Activated naive CD4-positive, alpha-beta T cell treated with anti-CD3 and anti-CD28 coated beads, Interleukin-2, amount 10 ng/mL, durations not matched to agents 7 days and 5 days (primary cell): ENCODE measurements at regions not wholly inside any gene's neighbourhood (a gene's known extent, or its start where the extent isn't known, plus 50 kb on each side); places are given as distances from the start of the nearest gene placed in this dataset.
"Not testable (repeated sequence)": the region's sequence is repeated elsewhere in the genome, so short reads cannot be mapped to it uniquely, and the experiment has no call there.

ENCODE experiments used
- CTCF ChIA-PET: fragments of 350-600 bp; sonication (Branson Sonifier 250); formaldehyde crosslinking; loops from one replicate; lab custom pipeline; 2021; ENCODE audit warnings: antibody characterized with exemption; lab: Charles Lee
- DNase-seq: peaks from one replicate; pipeline ENCODE4 v3.0.0-alpha.2; 2020
- H3K27ac Mint-ChIP-seq: one replicate; pipeline ENCODE4 v1.8.0; 2021; ENCODE audit warnings: mild to moderate bottlenecking, moderate library complexity, mixed read lengths
- H3K27me3 Mint-ChIP-seq: one replicate; pipeline ENCODE4 v1.8.0; 2021; ENCODE audit warnings: mild to moderate bottlenecking, mixed read lengths
- H3K36me3 Mint-ChIP-seq: one replicate; pipeline ENCODE4 v1.8.0; 2021; ENCODE audit warnings: mixed read lengths
- H3K4me1 Mint-ChIP-seq: one replicate; pipeline ENCODE4 v1.8.0; 2021; ENCODE audit warnings: mixed read lengths
- H3K4me3 Mint-ChIP-seq: one replicate; pipeline ENCODE4 v1.8.0; 2021; ENCODE audit warnings: mild to moderate bottlenecking, moderate library complexity, mixed read lengths
- H3K9me3 Mint-ChIP-seq: one replicate; pipeline ENCODE4 v1.8.0; 2021; ENCODE audit warnings: mixed read lengths

GRCh38 chr7:69377191-69377590 is 221.1 kb upstream of the AUTS2 start:
- Mint-ChIP-seq H3K27me3 (no peaks in the 10 kb centered on the region), H3K9me3 (peaks cover 6% of the 10 kb centered on the region), H3K4me3 (no peak overlapping the region), H3K4me1 (no peaks in the 10 kb centered on the region), H3K36me3 (no peaks in the 10 kb centered on the region), H3K27ac (no peak overlapping the region)
- DNase-seq, result no peak
- CTCF ChIA-PET, result no interaction called here

- H3K27ac Mint-ChIP-seq, result no peak overlapping the region
- no peak overlapping the region for H3K4me3 Mint-ChIP-seq
- H3K36me3 Mint-ChIP-seq, result no peaks in the 10 kb centered on the region
- no peak for DNase-seq
- H3K4me1 Mint-ChIP-seq, result no peaks in the 10 kb centered on the region
- CTCF ChIA-PET, result no interaction called here
- H3K27me3 Mint-ChIP-seq, result no peaks in the 10 kb centered on the region
- H3K9me3 Mint-ChIP-seq, result peaks cover 25% of the 10 kb centered on the region
These were observed 209.7 kb upstream of the AUTS2 start for GRCh38 chr7:69388452-69389137.

- CTCF ChIA-PET, result no interaction called here
- Mint-ChIP-seq H3K27me3 (no peaks in the 10 kb centered on the region), H3K4me3 (no peak overlapping the region), H3K9me3 (peaks cover 24% of the 10 kb centered on the region), H3K4me1 (no peaks in the 10 kb centered on the region), H3K27ac (no peak overlapping the region), H3K36me3 (no peaks in the 10 kb centered on the region)
- DNase-seq, result no peak
These were observed 209.1 kb upstream of the AUTS2 start for GRCh38 chr7:69389216-69389615.

GRCh38 chr7:69393912-69394311 is 204.4 kb upstream of the AUTS2 start:
- H3K27me3 Mint-ChIP-seq, H3K4me1 Mint-ChIP-seq, H3K4me3 Mint-ChIP-seq, CTCF ChIA-PET, H3K27ac Mint-ChIP-seq, DNase-seq, H3K36me3 Mint-ChIP-seq: not testable (repeated sequence)
- peaks cover 19% of the 10 kb centered on the region for H3K9me3 Mint-ChIP-seq

- Mint-ChIP-seq H3K4me3 (no peak overlapping the region), H3K4me1 (no peaks in the 10 kb centered on the region), H3K9me3 (peaks cover 14% of the 10 kb centered on the region), H3K27me3 (no peaks in the 10 kb centered on the region), H3K27ac (no peak overlapping the region), H3K36me3 (no peaks in the 10 kb centered on the region)
- no peak for DNase-seq
- CTCF ChIA-PET, result no interaction called here
These were observed 203.1 kb upstream of the AUTS2 start for GRCh38 chr7:69395061-69395714.

- H3K36me3 Mint-ChIP-seq, result no peaks in the 10 kb centered on the region
- CTCF ChIA-PET, result no interaction called here
- H3K4me1 Mint-ChIP-seq, result no peaks in the 10 kb centered on the region
- peaks cover 9% of the 10 kb centered on the region for H3K9me3 Mint-ChIP-seq
- H3K27me3 Mint-ChIP-seq, result no peaks in the 10 kb centered on the region
- no peak overlapping the region for H3K27ac Mint-ChIP-seq
- no peak overlapping the region for H3K4me3 Mint-ChIP-seq
- no peak for DNase-seq
These were observed 199.3 kb upstream of the AUTS2 start for GRCh38 chr7:69398986-69399385.

GRCh38 chr7:69399401-69399800 is 198.9 kb upstream of the AUTS2 start:
- Mint-ChIP-seq H3K27ac (no peak overlapping the region), H3K27me3 (no peaks in the 10 kb centered on the region), H3K36me3 (no peaks in the 10 kb centered on the region), H3K4me1 (no peaks in the 10 kb centered on the region), H3K4me3 (no peak overlapping the region), H3K9me3 (peaks cover 7% of the 10 kb centered on the region)
- no peak for DNase-seq
- CTCF ChIA-PET, result no interaction called here

GRCh38 chr7:69402696-69403095 is 195.6 kb upstream of the AUTS2 start:
- no peak for DNase-seq
- Mint-ChIP-seq H3K27me3 (no peaks in the 10 kb centered on the region), H3K27ac (no peak overlapping the region), H3K9me3 (peaks cover 2% of the 10 kb centered on the region), H3K36me3 (no peaks in the 10 kb centered on the region), H3K4me1 (no peaks in the 10 kb centered on the region), H3K4me3 (no peak overlapping the region)
- CTCF ChIA-PET, result no interaction called here

- no peaks in the 10 kb centered on the region for H3K27me3 Mint-ChIP-seq
- H3K4me3 Mint-ChIP-seq, result no peak overlapping the region
- CTCF ChIA-PET, result no interaction called here
These were observed 195.1 kb upstream of the AUTS2 start for GRCh38 chr7:69403169-69403568.

GRCh38 chr7:69411018-69411417 is 187.3 kb upstream of the AUTS2 start:
- no peak for DNase-seq
- CTCF ChIA-PET, result no interaction called here
- Mint-ChIP-seq H3K36me3 (no peaks in the 10 kb centered on the region), H3K27me3 (no peaks in the 10 kb centered on the region), H3K9me3 (peaks cover 18% of the 10 kb centered on the region), H3K4me3 (no peak overlapping the region), H3K4me1 (no peaks in the 10 kb centered on the region), H3K27ac (no peak overlapping the region)

More at GRCh38 chr7:69403169-69403568, 195.1 kb upstream of the AUTS2 start:
- Mint-ChIP-seq H3K9me3 (peaks cover 2% of the 10 kb centered on the region), H3K36me3 (no peaks in the 10 kb centered on the region), H3K4me1 (no peaks in the 10 kb centered on the region), H3K27ac (no peak overlapping the region)
- DNase-seq, result no peak

- Mint-ChIP-seq H3K4me3 (no peak overlapping the region), H3K9me3 (peaks cover 18% of the 10 kb centered on the region), H3K27ac (no peak overlapping the region), H3K36me3 (no peaks in the 10 kb centered on the region), H3K4me1 (no peaks in the 10 kb centered on the region), H3K27me3 (no peaks in the 10 kb centered on the region)
- CTCF ChIA-PET, result no interaction called here
- no peak for DNase-seq
These were observed 186.8 kb upstream of the AUTS2 start for GRCh38 chr7:69411466-69411865.

- DNase-seq, result no peak
- Mint-ChIP-seq H3K27ac (no peak overlapping the region), H3K4me1 (no peaks in the 10 kb centered on the region), H3K4me3 (no peak overlapping the region), H3K9me3 (peaks cover 22% of the 10 kb centered on the region), H3K27me3 (no peaks in the 10 kb centered on the region), H3K36me3 (no peaks in the 10 kb centered on the region)
- CTCF ChIA-PET, result no interaction called here
These were observed 185.7 kb upstream of the AUTS2 start for GRCh38 chr7:69412331-69413146.

- Mint-ChIP-seq H3K4me1 (no peaks in the 10 kb centered on the region), H3K27me3 (no peaks in the 10 kb centered on the region), H3K36me3 (no peaks in the 10 kb centered on the region), H3K9me3 (peaks cover 33% of the 10 kb centered on the region), H3K4me3 (no peak overlapping the region), H3K27ac (no peak overlapping the region)
- CTCF ChIA-PET, result no interaction called here
- DNase-seq, result no peak
These were observed 183.7 kb upstream of the AUTS2 start for GRCh38 chr7:69414555-69414954.

GRCh38 chr7:69418869-69419670 is 179.2 kb upstream of the AUTS2 start:
- no peak overlapping the region for H3K27ac Mint-ChIP-seq
- CTCF ChIA-PET, result no interaction called here
- no peak overlapping the region for H3K4me3 Mint-ChIP-seq
- H3K27me3 Mint-ChIP-seq, result no peaks in the 10 kb centered on the region
- DNase-seq, result no peak
- H3K4me1 Mint-ChIP-seq, result no peaks in the 10 kb centered on the region
- H3K36me3 Mint-ChIP-seq, result no peaks in the 10 kb centered on the region
- peaks cover 29% of the 10 kb centered on the region for H3K9me3 Mint-ChIP-seq
